ENCODE measurements at regions not wholly inside any gene's neighbourhood (a gene's known extent, or its start where the extent isn't known, plus 50 kb on each side); places are given as distances from the start of the nearest gene placed in this dataset.

DNA sequence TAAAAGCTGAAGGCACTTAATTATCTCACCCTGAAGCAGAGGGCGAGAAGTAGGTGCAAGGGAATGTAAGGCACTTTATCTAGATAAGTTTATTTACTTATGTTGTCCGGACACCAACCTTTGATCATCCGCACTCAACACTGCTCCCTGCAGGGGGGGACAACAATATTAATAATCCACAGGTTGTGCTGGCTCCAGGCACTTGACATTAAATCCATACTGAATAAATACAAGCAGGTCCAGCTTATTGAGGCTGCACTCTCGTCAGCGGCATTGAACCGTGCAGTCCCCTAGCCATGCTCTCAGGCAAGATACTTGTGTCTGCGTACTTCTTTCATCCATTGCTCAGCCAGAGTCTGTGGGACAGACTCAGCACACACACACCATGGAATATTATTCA, 374.5 kb upstream of the NBEA start:
- no peak for DNase-seq (ENCODE audit: low read depth)

GRCh38 chr13:34570698-34571353, 371.2 kb upstream of the NBEA start:
- no peak for DNase-seq (ENCODE audit: low read depth)

DNA sequence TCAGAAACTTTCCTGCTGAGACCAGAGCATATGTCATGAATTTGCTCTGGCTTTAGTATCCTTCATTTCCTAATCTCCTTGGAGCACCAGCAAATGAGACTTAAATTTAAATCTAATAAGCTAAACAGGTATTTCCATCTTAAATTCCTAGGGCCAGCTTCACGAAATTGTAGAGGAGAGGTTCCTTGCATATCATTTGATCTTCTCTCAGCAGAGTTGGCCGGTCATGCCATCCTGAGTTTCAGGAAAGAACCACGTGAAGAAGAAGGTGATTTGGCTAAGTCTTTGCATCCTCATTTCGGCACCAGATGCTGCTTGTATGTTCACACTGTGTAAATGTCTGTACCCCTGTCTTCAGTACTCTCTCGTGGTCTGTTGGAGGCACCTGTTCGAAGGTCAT, 370.4 kb upstream of the NBEA start:
- no peak for DNase-seq (ENCODE audit: low read depth)

DNA sequence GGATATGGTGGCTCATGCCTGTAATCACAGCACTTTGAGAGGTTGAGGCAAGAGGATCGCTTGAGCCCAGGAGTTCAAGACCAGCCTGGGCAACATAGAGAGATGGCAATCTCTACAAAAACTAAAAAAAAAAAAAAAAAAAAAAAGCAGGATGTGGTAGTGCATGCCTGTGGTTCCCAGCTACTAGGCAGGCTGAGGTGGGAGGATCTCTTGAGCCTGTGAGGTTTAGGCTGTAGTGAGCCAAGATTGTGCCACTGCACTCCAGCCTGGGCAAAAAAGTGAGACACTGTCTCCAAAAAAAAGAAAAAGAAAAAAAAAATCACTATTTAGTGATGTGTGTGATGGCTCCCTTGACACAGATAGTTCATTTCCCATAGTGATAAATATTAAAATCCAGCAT, 365.0 kb upstream of the NBEA start:
- DNase-seq (ENCODE audit: low read depth) = no peak

DNA sequence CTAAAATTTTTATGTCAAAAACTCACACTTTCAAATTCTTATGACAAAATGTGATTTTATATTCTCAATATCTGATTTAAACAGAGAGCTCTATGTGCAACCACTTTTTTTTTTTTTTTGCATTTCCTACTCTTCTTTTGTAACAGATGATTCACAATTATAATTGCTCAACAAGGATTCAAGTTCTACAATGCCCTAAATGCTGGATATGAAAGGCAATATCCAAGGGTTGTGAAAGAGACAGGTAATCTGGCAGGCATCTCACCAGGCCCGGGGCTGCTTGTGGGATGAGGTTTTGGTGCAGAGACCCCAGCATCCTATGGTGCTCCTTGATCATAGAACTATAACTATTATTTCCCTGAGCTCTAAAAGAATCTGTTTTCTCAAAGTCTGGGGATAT, 363.6 kb upstream of the NBEA start:
- no peak for DNase-seq (ENCODE audit: low read depth)

DNA sequence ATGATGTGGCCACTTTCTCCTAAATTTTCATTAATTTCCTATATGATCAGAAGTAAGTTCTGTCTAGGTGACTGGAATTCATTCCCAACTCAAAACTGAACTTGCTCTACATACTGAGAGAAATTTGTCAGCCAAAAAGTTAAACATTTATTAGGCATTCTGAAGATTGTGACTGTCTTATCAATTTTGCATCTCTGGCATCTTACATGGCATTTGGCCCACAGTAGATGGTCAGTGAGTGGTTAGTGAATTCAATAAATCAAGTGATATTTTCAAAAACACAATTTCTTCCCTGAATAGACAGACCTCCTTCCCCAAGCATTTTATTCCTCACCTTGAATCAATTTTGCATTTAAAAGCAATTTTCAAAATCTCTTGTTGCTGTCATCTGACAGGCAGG, 363.2 kb upstream of the NBEA start:
- DNase-seq (ENCODE audit: low read depth) = no peak

- no peak for DNase-seq (ENCODE audit: low read depth)
These were observed 358.9 kb upstream of the NBEA start for GRCh38 chr13:34583181-34583580.

- DNase-seq (ENCODE audit: low read depth) = no peak
These were observed 354.5 kb upstream of the NBEA start for GRCh38 chr13:34587576-34587975.

GRCh38 chr13:34588362-34588761, 353.7 kb upstream of the NBEA start:
- no peak for DNase-seq (ENCODE audit: low read depth)

GRCh38 chr13:34589581-34589980, 352.5 kb upstream of the NBEA start:
- no peak for DNase-seq (ENCODE audit: low read depth)

GRCh38 chr13:34591129-34591528, 350.9 kb upstream of the NBEA start:
- DNase-seq (ENCODE audit: low read depth) = no peak

DNA sequence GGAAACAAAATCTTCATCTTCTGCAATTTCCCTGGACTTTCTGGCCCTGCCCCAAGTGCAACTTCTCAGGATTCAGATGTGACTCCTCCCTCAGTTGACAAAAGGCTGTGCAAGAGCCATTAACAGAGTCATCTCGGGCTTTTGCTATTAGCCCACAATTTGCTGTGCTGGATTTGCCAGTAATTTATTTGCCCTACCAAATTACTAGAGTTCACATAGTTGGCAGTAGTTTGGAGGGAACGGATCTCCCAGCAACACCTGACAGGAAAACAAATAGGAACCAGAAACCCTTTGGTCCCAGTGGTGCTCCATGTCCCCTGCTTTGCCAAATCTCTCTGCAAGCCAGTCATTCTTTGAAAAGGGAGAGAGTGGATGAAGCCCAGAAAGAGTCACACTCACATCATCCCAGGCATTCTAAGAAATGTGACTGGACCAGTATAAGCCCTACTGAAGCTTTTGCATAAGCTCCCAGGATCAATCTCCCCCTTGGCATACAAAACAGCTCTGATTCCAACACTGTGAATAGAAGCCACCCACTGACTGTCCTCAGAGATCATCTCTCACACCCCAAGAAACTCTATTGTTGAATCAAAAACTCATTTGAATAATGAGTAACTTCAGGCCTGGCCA, 350.1 kb upstream of the NBEA start:
- DNase-seq (ENCODE audit: low read depth) = no peak

DNA sequence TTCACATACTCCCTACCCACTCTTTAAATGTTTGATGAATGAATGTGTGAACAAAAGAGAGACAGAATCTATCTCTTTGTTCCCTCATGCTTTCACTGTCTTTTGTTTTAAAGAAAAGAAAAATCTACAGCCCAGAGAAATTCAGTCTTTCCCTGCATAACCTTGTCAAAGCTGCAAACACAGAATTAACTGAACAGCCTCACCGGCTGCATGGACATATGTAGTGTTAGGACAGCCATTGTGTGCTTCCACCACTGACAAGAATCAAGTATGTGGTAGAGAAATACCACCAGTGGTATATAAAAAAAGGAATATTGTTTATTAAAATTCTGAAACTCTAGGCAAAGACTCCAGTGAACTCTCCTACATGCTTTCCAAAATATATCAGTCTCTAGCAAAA, 348.4 kb upstream of the NBEA start:
- no peak for DNase-seq (ENCODE audit: low read depth)

- no peak for DNase-seq (ENCODE audit: low read depth)
These were observed 347.6 kb upstream of the NBEA start for GRCh38 chr13:34594507-34594906.

DNA sequence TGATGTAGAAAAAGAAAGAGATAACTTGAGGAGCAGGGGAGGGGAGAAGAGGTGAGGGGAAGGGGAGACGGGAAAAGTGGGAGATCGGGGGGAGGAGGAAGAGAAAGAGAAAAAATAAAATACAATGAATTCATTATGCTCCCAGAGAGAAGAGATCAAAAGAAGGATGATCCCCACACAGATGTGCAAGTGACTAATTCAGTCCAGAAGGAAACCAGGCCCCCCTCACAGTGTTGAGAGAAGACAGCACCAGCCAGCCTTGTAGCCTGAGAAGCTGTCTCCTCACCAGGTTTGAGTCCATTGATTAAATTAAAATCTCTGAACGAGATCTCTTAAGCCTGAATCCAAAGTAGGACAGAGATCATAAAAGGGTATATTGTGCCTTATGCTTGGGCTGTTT, 333.7 kb upstream of the NBEA start:
- DNase-seq (ENCODE audit: low read depth) = no peak

- DNase-seq (ENCODE audit: low read depth) = no peak
These were observed 330.4 kb upstream of the NBEA start for GRCh38 chr13:34611671-34612070.

GRCh38 chr13:34617473-34618083, 324.5 kb upstream of the NBEA start:
- no peak for DNase-seq (ENCODE audit: low read depth)

DNA sequence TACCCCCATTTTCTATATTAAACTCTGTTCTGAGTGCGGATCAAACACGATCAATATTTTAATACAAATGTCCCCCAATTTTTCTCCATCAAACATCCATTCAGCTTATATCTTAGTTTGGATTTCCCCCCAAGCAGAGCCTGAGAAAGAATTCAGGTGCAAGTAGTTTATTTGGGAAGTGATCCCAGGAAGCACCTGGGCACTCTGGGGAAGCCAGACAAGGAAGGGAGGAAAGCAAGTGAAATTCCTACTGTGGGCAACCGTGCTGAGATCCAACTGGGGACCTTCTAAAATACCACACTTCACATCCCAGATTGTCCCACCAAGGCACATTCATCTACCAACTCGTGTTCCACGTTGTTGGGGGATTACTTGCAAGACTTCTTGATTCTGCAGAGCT, 323.4 kb upstream of the NBEA start:
- DNase-seq (ENCODE audit: low read depth) = no peak

DNA sequence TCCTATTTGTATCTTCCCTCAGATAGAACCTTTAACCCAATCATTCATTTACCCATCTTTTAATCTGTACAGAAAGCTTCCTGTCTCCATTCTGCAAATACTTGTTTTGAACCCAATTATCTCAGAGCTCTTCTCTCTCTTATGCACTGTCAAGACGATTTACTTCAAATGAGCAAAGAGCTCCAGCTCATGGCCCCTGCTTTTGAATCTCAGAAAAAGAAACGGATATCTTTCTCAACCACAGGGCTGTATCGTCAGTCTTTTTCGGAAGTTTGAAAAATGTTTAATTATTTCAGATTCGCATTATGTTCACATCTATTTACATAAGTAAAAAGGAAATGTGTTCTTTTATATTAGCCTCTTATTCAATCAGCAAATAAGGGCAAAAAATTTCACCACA, 322.7 kb upstream of the NBEA start:
- no peak for DNase-seq (ENCODE audit: low read depth)

- DNase-seq (ENCODE audit: low read depth) = no peak
These were observed 321.8 kb upstream of the NBEA start for GRCh38 chr13:34620074-34620850.

DNA sequence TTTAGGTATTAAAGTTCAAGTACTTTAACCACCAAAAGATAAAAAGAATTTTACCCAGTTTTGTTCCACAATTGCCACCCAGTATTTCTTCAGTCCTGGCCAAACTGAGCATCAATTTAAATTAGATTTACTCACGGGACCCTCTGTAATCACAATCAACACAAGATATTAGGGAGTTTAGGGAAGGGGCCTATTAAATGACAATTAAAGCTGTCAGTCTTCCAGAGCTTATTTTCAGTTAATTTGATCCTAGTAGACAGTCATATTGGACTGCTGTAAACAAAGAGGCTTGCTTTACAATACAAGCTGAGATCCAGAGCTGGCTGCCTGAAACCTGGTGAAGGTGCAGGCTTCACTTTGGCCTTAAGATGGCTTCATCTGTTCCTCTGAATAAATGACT, 321.2 kb upstream of the NBEA start:
- no peak for DNase-seq (ENCODE audit: low read depth)

GRCh38 chr13:34623331-34623730, 318.7 kb upstream of the NBEA start:
- DNase-seq (ENCODE audit: low read depth) = no peak

Measured in fibroblast of the conjunctiva (primary cell).